ENCODE measurements at regions not wholly inside any gene's neighbourhood (a gene's known extent, or its start where the extent isn't known, plus 50 kb on each side); places are given as distances from the start of the nearest gene placed in this dataset.
"Not testable (repeated sequence)": the region's sequence is repeated elsewhere in the genome, so short reads cannot be mapped to it uniquely, and the experiment has no call there.

- no peak for DNase-seq (ENCODE audit: low spot score)
Observed at GRCh38 chr15:100767001-100767825, 112.4 kb upstream of the ALDH1A3 start.

- no peak for DNase-seq (ENCODE audit: low spot score)
Observed at GRCh38 chr15:100768501-100768931, 111.1 kb upstream of the ALDH1A3 start.

- no peak for DNase-seq (ENCODE audit: low spot score)
Observed at GRCh38 chr15:100769043-100769974, 110.3 kb upstream of the ALDH1A3 start.

- DNase-seq (ENCODE audit: low spot score) = no peak
Observed at GRCh38 chr15:100769975-100770340, 109.7 kb upstream of the ALDH1A3 start.

GRCh38 chr15:100770661-100771584 is 108.7 kb upstream of the ALDH1A3 start:
- DNase-seq (ENCODE audit: low spot score) = no peak

GRCh38 chr15:100771746-100772145 is 107.9 kb upstream of the ALDH1A3 start:
- no peak for DNase-seq (ENCODE audit: low spot score)

GRCh38 chr15:100772478-100772877 is 107.2 kb upstream of the ALDH1A3 start:
- DNase-seq (ENCODE audit: low spot score) = no peak

GRCh38 chr15:100772892-100773520 is 106.6 kb upstream of the ALDH1A3 start:
- no peak for DNase-seq (ENCODE audit: low spot score)

GRCh38 chr15:100774044-100774443 is 105.6 kb upstream of the ALDH1A3 start:
- DNase-seq (ENCODE audit: low spot score) = not testable (repeated sequence)

GRCh38 chr15:100775581-100776185 is 103.9 kb upstream of the ALDH1A3 start:
- DNase-seq (ENCODE audit: low spot score) = no peak

GRCh38 chr15:100777821-100778220 is 101.8 kb upstream of the ALDH1A3 start:
- DNase-seq (ENCODE audit: low spot score) = no peak

- no peak for DNase-seq (ENCODE audit: low spot score)
Observed at GRCh38 chr15:100778831-100779288, 100.8 kb upstream of the ALDH1A3 start.

GRCh38 chr15:100779331-100780207 is 100.1 kb upstream of the ALDH1A3 start:
- DNase-seq (ENCODE audit: low spot score) = no peak

- no peak for DNase-seq (ENCODE audit: low spot score)
Observed at GRCh38 chr15:100780208-100780800, 99.3 kb upstream of the ALDH1A3 start.

GRCh38 chr15:100781061-100781960 is 98.3 kb upstream of the ALDH1A3 start:
- DNase-seq (ENCODE audit: low spot score) = no peak

- DNase-seq (ENCODE audit: low spot score) = no peak
Observed at GRCh38 chr15:100781961-100782530, 97.6 kb upstream of the ALDH1A3 start.

GRCh38 chr15:100783291-100783690 is 96.3 kb upstream of the ALDH1A3 start:
- no peak for DNase-seq (ENCODE audit: low spot score)

Measured in HuH-7 (cell line).